Esophagus squamous epithelium (tissue), 4 donors: ENCODE measurements at regions not wholly inside any gene's neighbourhood (a gene's known extent, or its start where the extent isn't known, plus 50 kb on each side); places are given as distances from the start of the nearest gene placed in this dataset.
"Not testable (repeated sequence)": the region's sequence is repeated elsewhere in the genome, so short reads cannot be mapped to it uniquely, and the experiment has no call there.

Experiments
- CTCF ChIP-seq, 6 experiments: fragments of 450-650 bp in 4 of 6; fragments of 200-600 bp in 2 of 6; sonication (generic) in 2 of 6; IDR thresholded peaks; one replicate each; pipeline ENCODE4 v1.5.1; 2016 to 2019; ENCODE audit warnings: antibody characterized with exemption in 6 of 6, mild to moderate bottlenecking in 4 of 6, moderate library complexity in 4 of 6
- POLR2A ChIP-seq, 4 donors: fragments of 450-650 bp; IDR thresholded peaks; one replicate each; pipeline ENCODE4 v1.6.1; 2017; ENCODE audit warnings: antibody characterized with exemption in 4 of 4, mild to moderate bottlenecking in 4 of 4, moderate library complexity in 3 of 4

GRCh38 chr15:24271496-24272244, 403.9 kb upstream of the NPAP1 start:
- TF ChIP-seq POLR2A, CTCF (IDR thresholded peaks at IDR 0.05): not testable (repeated sequence)
